ENCODE measurements at regions not wholly inside any gene's neighbourhood (a gene's known extent, or its start where the extent isn't known, plus 50 kb on each side); places are given as distances from the start of the nearest gene placed in this dataset.
A peak's percentile ranks its signal among the peaks of the same experiment; 100 is the strongest.
"Not testable (repeated sequence)": the region's sequence is repeated elsewhere in the genome, so short reads cannot be mapped to it uniquely, and the experiment has no call there.

DNA sequence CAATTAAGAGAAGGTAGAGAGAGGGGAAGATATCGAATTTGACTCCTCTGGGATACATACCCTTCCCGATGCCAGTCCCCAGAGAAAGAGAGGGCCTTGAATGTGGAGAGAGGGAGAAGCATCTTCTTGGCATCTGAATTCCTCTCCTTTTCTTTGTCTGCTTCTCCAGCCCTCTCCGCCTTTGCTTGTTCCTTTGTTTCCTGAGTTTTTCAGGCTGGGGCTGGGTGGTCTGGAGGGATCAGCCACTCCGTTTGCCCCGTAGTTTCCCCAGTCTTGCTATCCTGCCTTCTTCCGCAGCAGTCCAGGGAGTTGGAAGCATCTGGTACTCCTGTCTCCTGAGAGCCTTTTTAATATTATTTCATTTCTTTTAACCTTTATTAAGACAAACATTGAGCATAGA is 107.1 kb upstream of the CADM1 start:
- Histone ChIP-seq H3K4me3 (no peak overlapping the region), H3K36me3 (ENCODE audit: insufficient read depth in 1 of 2, low read depth in 1 of 2) (no peaks in the 10 kb centered on the region), H3K27ac (no peak overlapping the region), H3K4me1 (peaks cover 15% of the 10 kb centered on the region), H3K27me3 (ENCODE audit: insufficient read depth in 3 of 3, low read length in 2 of 3) (no peaks in the 10 kb centered on the region), H3K9me3 (no peaks in the 10 kb centered on the region)
- ATAC-seq (no peak), DNase-seq (no peak)
- intact Hi-C loops (cut with DNase I) = no loop called here
- TF ChIP-seq, protein P1, sequence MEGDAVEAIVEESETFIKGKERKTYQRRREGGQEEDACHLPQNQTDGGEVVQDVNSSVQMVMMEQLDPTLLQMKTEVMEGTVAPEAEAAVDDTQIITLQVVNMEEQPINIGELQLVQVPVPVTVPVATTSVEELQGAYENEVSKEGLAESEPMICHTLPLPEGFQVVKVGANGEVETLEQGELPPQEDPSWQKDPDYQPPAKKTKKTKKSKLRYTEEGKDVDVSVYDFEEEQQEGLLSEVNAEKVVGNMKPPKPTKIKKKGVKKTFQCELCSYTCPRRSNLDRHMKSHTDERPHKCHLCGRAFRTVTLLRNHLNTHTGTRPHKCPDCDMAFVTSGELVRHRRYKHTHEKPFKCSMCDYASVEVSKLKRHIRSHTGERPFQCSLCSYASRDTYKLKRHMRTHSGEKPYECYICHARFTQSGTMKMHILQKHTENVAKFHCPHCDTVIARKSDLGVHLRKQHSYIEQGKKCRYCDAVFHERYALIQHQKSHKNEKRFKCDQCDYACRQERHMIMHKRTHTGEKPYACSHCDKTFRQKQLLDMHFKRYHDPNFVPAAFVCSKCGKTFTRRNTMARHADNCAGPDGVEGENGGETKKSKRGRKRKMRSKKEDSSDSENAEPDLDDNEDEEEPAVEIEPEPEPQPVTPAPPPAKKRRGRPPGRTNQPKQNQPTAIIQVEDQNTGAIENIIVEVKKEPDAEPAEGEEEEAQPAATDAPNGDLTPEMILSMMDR (IDR thresholded peaks at IDR 0.05) = no peak
- 69 to 85% (median 78%) methylated on average over 6 of the region's 6 CpGs for WGBS, 3 donors

GRCh38 chr11:115610908-115611307 is 106.7 kb upstream of the CADM1 start:
- Histone ChIP-seq H3K27me3 (ENCODE audit: insufficient read depth in 3 of 3, low read length in 2 of 3) (no peaks in the 10 kb centered on the region), H3K36me3 (ENCODE audit: insufficient read depth in 1 of 2, low read depth in 1 of 2) (no peaks in the 10 kb centered on the region), H3K4me1 (peaks cover 18% of the 10 kb centered on the region), H3K4me3 (no peak overlapping the region), H3K27ac (no peak overlapping the region), H3K9me3 (no peaks in the 10 kb centered on the region)
- no peak for ATAC-seq
- 95 to 100% (median 96%) methylated on average over 3 of the region's 3 CpGs for WGBS, 3 donors
- DNase-seq = no peak
- intact Hi-C loops (cut with DNase I) = no loop called here
- TF ChIP-seq, protein P1 (IDR thresholded peaks at IDR 0.05) = no peak

DNA sequence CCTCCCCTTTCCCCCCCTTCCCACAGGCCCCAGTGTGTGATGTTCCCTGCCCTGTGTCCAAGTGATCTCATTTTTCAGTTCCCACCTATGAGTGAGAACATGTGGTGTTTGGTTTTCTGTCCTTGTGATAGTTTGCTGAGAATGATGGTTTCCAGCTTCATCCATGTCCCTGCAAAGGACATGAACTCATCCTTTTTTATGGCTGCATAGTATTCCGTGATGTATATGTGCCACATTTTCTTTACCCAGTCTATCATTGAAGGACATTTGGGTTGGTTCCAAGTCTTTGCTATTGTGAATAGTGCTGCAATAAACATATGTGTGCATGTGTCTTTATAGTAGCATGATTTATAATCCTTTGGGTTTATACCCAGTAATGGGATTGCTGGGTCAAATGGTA is 106.0 kb upstream of the CADM1 start:
- H3K9me3 ChIP-seq; H3K4me3 ChIP-seq; H3K36me3 ChIP-seq (ENCODE audit: insufficient read depth in 1 of 2, low read depth in 1 of 2); ATAC-seq; intact Hi-C loops (cut with DNase I); DNase-seq; H3K27ac ChIP-seq; H3K27me3 ChIP-seq (ENCODE audit: insufficient read depth in 3 of 3, low read length in 2 of 3): not testable (repeated sequence)
- 93 to 100% (median 93%) methylated on average over 1 of the region's 1 CpG for whole genome bisulfite sequencing, 3 donors
- peaks cover 18% of the 10 kb centered on the region for H3K4me1 ChIP-seq

GRCh38 chr11:115608976-115609375 is 104.8 kb upstream of the CADM1 start:
- Histone ChIP-seq H3K4me1 (peaks cover 18% of the 10 kb centered on the region), H3K9me3 (no peaks in the 10 kb centered on the region), H3K27me3 (ENCODE audit: insufficient read depth in 3 of 3, low read length in 2 of 3) (no peaks in the 10 kb centered on the region), H3K27ac (no peak overlapping the region), H3K4me3 (no peak overlapping the region), H3K36me3 (ENCODE audit: insufficient read depth in 1 of 2, low read depth in 1 of 2) (no peaks in the 10 kb centered on the region)
- ATAC-seq = no peak
- intact Hi-C loops (cut with DNase I) = no loop called here
- TF ChIP-seq, protein P1 (IDR thresholded peaks at IDR 0.05) = no peak
- no peak for DNase-seq
- WGBS, 3 donors = 93 to 97% (median 96%) methylated on average over 6 of the region's 6 CpGs

GRCh38 chr11:115607621-115608221 is 103.5 kb upstream of the CADM1 start:
- Histone ChIP-seq H3K27ac (no peak overlapping the region), H3K4me3 (peak overlapping the region; percentile 18), H3K4me1 (peaks cover 18% of the 10 kb centered on the region), H3K27me3 (ENCODE audit: insufficient read depth in 3 of 3, low read length in 2 of 3) (no peaks in the 10 kb centered on the region), H3K36me3 (ENCODE audit: insufficient read depth in 1 of 2, low read depth in 1 of 2) (no peaks in the 10 kb centered on the region), H3K9me3 (no peaks in the 10 kb centered on the region)
- TF ChIP-seq, protein P1 (IDR thresholded peaks at IDR 0.05) = no peak
- ATAC-seq = peak; percentile 70 to 88 (median 80)
- intact Hi-C loops (cut with DNase I) = no loop called here
- WGBS, 3 donors = 19 to 25% (median 22%) methylated on average over 13 of the region's 13 CpGs
- DNase-seq = peak in 1 of 2 donors; percentile 64
